Natural killer cell (primary cell): ENCODE measurements at regions not wholly inside any gene's neighbourhood (a gene's known extent, or its start where the extent isn't known, plus 50 kb on each side); places are given as distances from the start of the nearest gene placed in this dataset.

Experiments used
- ATAC-seq, 3 donors: fragments of 150-1000 bp in 2 of 3; fragments of 200-7000 bp in 1 of 3; cut with Tn5 transposase; 1 replicate in 1 of 3; 2 replicates in 2 of 3; pipeline ENCODE4 v1.10.0; 2021; ENCODE audit warnings: mild to moderate bottlenecking in 2 of 3, moderate library complexity in 2 of 3
- DNase-seq, 2 donors: peaks; one replicate each; pipeline versions ENCODE4 v3.0.0 to v3.0.0-alpha.2; 2013 to 2021; ENCODE audit warnings: mixed read lengths in 1 of 2
- H3K27ac ChIP-seq: one replicate; pipeline ENCODE4 v1.5.1; 2013; ENCODE audit warnings: mild to moderate bottlenecking, low read length
- H3K27me3 ChIP-seq: one replicate; pipeline ENCODE4 v1.6.1; 2013; ENCODE audit warnings: low read length; ENCODE audit not compliant: control insufficient read depth, insufficient read depth
- H3K36me3 ChIP-seq: one replicate; pipeline ENCODE4 v1.6.1; 2013; ENCODE audit warnings: low read length; ENCODE audit not compliant: control insufficient read depth, insufficient read depth
- H3K4me1 ChIP-seq: one replicate; pipeline ENCODE4 v1.6.1; 2013; ENCODE audit warnings: low read length; ENCODE audit not compliant: control insufficient read depth, insufficient read depth
- H3K4me3 ChIP-seq: one replicate; pipeline ENCODE4 v1.5.1; 2013; ENCODE audit warnings: low read length
- H3K9me3 ChIP-seq: one replicate; pipeline ENCODE4 v1.6.1; 2013; ENCODE audit warnings: low read length; ENCODE audit not compliant: control insufficient read depth, insufficient read depth
- H3K27ac Mint-ChIP-seq, 2 donors: one replicate each; pipeline ENCODE4 v1.8.0; 2022; ENCODE audit warnings: mild to moderate bottlenecking in 2 of 2, mixed read lengths in 2 of 2, moderate library complexity in 1 of 2
- H3K27me3 Mint-ChIP-seq, 2 donors: one replicate each; pipeline ENCODE4 v1.8.0; 2022; ENCODE audit warnings: low read depth in 2 of 2, mixed read lengths in 2 of 2
- H3K36me3 Mint-ChIP-seq: one replicate; pipeline ENCODE4 v1.8.0; 2022; ENCODE audit warnings: mixed read lengths
- H3K4me1 Mint-ChIP-seq, 2 donors: one replicate each; pipeline ENCODE4 v1.8.0; 2022; ENCODE audit warnings: mixed read lengths in 2 of 2
- H3K4me3 Mint-ChIP-seq: one replicate; pipeline ENCODE4 v1.8.0; 2022; ENCODE audit warnings: mild to moderate bottlenecking, moderate library complexity, mixed read lengths
- H3K9me3 Mint-ChIP-seq, 2 donors: one replicate each; pipeline ENCODE4 v1.8.0; 2022; ENCODE audit warnings: mixed read lengths in 2 of 2
- CTCF ChIP-seq: fragments of 200-600 bp; IDR thresholded peaks from one replicate; pipeline ENCODE4 v1.8.0; 2022; ENCODE audit warnings: antibody characterized with exemption
- WGBS: methylation state at CpG from one replicate; pipeline ENCODE4 v1.1.7; 2013; ENCODE audit warnings: missing lambda C conversion rate; ENCODE audit not compliant: insufficient coverage; 5-methylcytosine and 5-hydroxymethylcytosine counted together
- intact Hi-C: fragments of 100-400 bp; cut with micrococcal nuclease; formaldehyde crosslinking; loops from one replicate; pipeline ENCODE4 v1.14.2; 2022

- intact Hi-C loops, result no loop called here
- H3K27ac ChIP-seq, result no peak overlapping the region
Observed at GRCh38 chr10:33623669-33624068, 289.2 kb upstream of the NRP1 start.

GRCh38 chr10:33621101-33621500 is 286.6 kb upstream of the NRP1 start:
- DNase-seq, result no peak
- no peaks in the 10 kb centered on the region for H3K4me1 Mint-ChIP-seq
- H3K9me3 Mint-ChIP-seq, result no peaks in the 10 kb centered on the region
- no peaks in the 10 kb centered on the region for H3K36me3 Mint-ChIP-seq
- Histone ChIP-seq H3K4me1 (no peaks in the 10 kb centered on the region), H3K27ac (no peak overlapping the region), H3K9me3 (no peaks in the 10 kb centered on the region), H3K36me3 (no peaks in the 10 kb centered on the region), H3K27me3 (no peaks in the 10 kb centered on the region), H3K4me3 (no peak overlapping the region)
- no peak for ATAC-seq
- H3K27ac Mint-ChIP-seq, result no peak overlapping the region
- TF ChIP-seq CTCF, result no peak
- 54% methylated on average over 4 of the region's 4 CpGs for WGBS
- intact Hi-C loops, result no loop called here
- H3K27me3 Mint-ChIP-seq, result peaks cover 4 to 23% of the 10 kb centered on the region in 2 donors
- no peak overlapping the region for H3K4me3 Mint-ChIP-seq

More at GRCh38 chr10:33623669-33624068, 289.2 kb upstream of the NRP1 start:
- Mint-ChIP-seq H3K4me1 (no peaks in the 10 kb centered on the region), H3K4me3 (no peak overlapping the region), H3K36me3 (no peaks in the 10 kb centered on the region), H3K27ac (no peak overlapping the region), H3K9me3 (no peaks in the 10 kb centered on the region), H3K27me3 (peaks cover 4 to 23% of the 10 kb centered on the region in 2 donors)
- 93% methylated on average over 3 of the region's 3 CpGs for WGBS
- no peaks in the 10 kb centered on the region for H3K9me3 ChIP-seq
- H3K4me3 ChIP-seq, result no peak overlapping the region
- H3K36me3 ChIP-seq, result no peaks in the 10 kb centered on the region
- no peaks in the 10 kb centered on the region for H3K27me3 ChIP-seq
- no peak for DNase-seq
- no peak for ATAC-seq
- H3K4me1 ChIP-seq, result no peaks in the 10 kb centered on the region
- TF ChIP-seq CTCF, result no peak

- DNase-seq (no peak), ATAC-seq (no peak)
- no peak overlapping the region for H3K4me3 Mint-ChIP-seq
- H3K36me3 Mint-ChIP-seq, result no peaks in the 10 kb centered on the region
- Histone ChIP-seq H3K27ac (no peak overlapping the region), H3K36me3 (no peaks in the 10 kb centered on the region), H3K4me1 (no peaks in the 10 kb centered on the region), H3K4me3 (no peak overlapping the region), H3K9me3 (no peaks in the 10 kb centered on the region), H3K27me3 (no peaks in the 10 kb centered on the region)
- peaks cover 4 to 16% of the 10 kb centered on the region in 2 donors for H3K27me3 Mint-ChIP-seq
- H3K9me3 Mint-ChIP-seq, result peaks cover 0 to 2% of the 10 kb centered on the region in 2 donors
- H3K27ac Mint-ChIP-seq, result no peak overlapping the region
- TF ChIP-seq CTCF, result no peak
- intact Hi-C loops, result no loop called here
- WGBS, result 69% methylated on average over 2 of the region's 2 CpGs
- no peaks in the 10 kb centered on the region for H3K4me1 Mint-ChIP-seq
Observed at GRCh38 chr10:33618196-33618595, 283.7 kb upstream of the NRP1 start.

- H3K27ac ChIP-seq, result no peak overlapping the region
- WGBS, result 93% methylated on average over 8 of the region's 8 CpGs
- TF ChIP-seq CTCF, result no peak
- Mint-ChIP-seq H3K9me3 (peaks cover 0 to 2% of the 10 kb centered on the region in 2 donors), H3K27me3 (peaks cover 2 to 12% of the 10 kb centered on the region in 2 donors), H3K27ac (no peak overlapping the region), H3K4me1 (peaks cover 5 to 6% of the 10 kb centered on the region in 2 donors), H3K4me3 (no peak overlapping the region), H3K36me3 (no peaks in the 10 kb centered on the region)
- no peak overlapping the region for H3K4me3 ChIP-seq
- H3K36me3 ChIP-seq, result no peaks in the 10 kb centered on the region
- no peaks in the 10 kb centered on the region for H3K4me1 ChIP-seq
- ATAC-seq (no peak), DNase-seq (no peak)
- no peaks in the 10 kb centered on the region for H3K27me3 ChIP-seq
- H3K9me3 ChIP-seq, result no peaks in the 10 kb centered on the region
- intact Hi-C loops, result no loop called here
Observed at GRCh38 chr10:33617381-33618080, 283.1 kb upstream of the NRP1 start.
